ENCODE measurements at regions not wholly inside any gene's neighbourhood (a gene's known extent, or its start where the extent isn't known, plus 50 kb on each side); places are given as distances from the start of the nearest gene placed in this dataset.

GRCh38 chr5:56567278-56567677 is 248.1 kb upstream of the MAP3K1 start:
- H3K27ac ChIP-seq = no peak overlapping the region
- H3K9me3 ChIP-seq = no peaks in the 10 kb centered on the region
- TF ChIP-seq CTCF (IDR thresholded peaks at IDR 0.05) = no peak
- H3K4me1 ChIP-seq (ENCODE audit: control insufficient read depth in 1 of 2, low read depth in 2 of 2) = peaks cover 16 to 31% of the 10 kb centered on the region in 2 donors
- DNase-seq (ENCODE audit: low spot score) (no peak), ATAC-seq (ENCODE audit: insufficient number of reproducible peaks, low FRiP score, low read depth) (no peak)
- no peak overlapping the region for H3K4me3 ChIP-seq
- no peaks in the 10 kb centered on the region for H3K36me3 ChIP-seq
- H3K27me3 ChIP-seq (replicated peaks; ENCODE audit: insufficient read depth) = no peaks in the 10 kb centered on the region

GRCh38 chr5:56566374-56567249 is 248.7 kb upstream of the MAP3K1 start:
- peaks cover 16 to 31% of the 10 kb centered on the region in 2 donors for H3K4me1 ChIP-seq (ENCODE audit: control insufficient read depth in 1 of 2, low read depth in 2 of 2)
- no peaks in the 10 kb centered on the region for H3K36me3 ChIP-seq
- no peak for TF ChIP-seq CTCF (IDR thresholded peaks at IDR 0.05)
- no peak overlapping the region for H3K27ac ChIP-seq
- no peak for DNase-seq (ENCODE audit: low spot score)
- ATAC-seq (ENCODE audit: insufficient number of reproducible peaks, low FRiP score, low read depth) = no peak
- H3K4me3 ChIP-seq = no peak overlapping the region
- no peaks in the 10 kb centered on the region for H3K9me3 ChIP-seq
- no peaks in the 10 kb centered on the region for H3K27me3 ChIP-seq (replicated peaks; ENCODE audit: insufficient read depth)

GRCh38 chr5:56565644-56566043 is 249.7 kb upstream of the MAP3K1 start:
- no peak for ATAC-seq (ENCODE audit: insufficient number of reproducible peaks, low FRiP score, low read depth)
- no peak for TF ChIP-seq CTCF (IDR thresholded peaks at IDR 0.05)
- no peak overlapping the region for H3K4me3 ChIP-seq

GRCh38 chr5:56565283-56565615 is 250.1 kb upstream of the MAP3K1 start:
- H3K27me3 ChIP-seq (replicated peaks; ENCODE audit: insufficient read depth) = no peaks in the 10 kb centered on the region
- DNase-seq (ENCODE audit: low spot score) (no peak), ATAC-seq (ENCODE audit: insufficient number of reproducible peaks, low FRiP score, low read depth) (no peak)
- no peak overlapping the region for H3K27ac ChIP-seq
- no peaks in the 10 kb centered on the region for H3K9me3 ChIP-seq
- H3K36me3 ChIP-seq = no peaks in the 10 kb centered on the region
- H3K4me1 ChIP-seq (ENCODE audit: control insufficient read depth in 1 of 2, low read depth in 2 of 2) = peaks cover 16 to 31% of the 10 kb centered on the region in 2 donors
- no peak for TF ChIP-seq CTCF (IDR thresholded peaks at IDR 0.05)
- no peak overlapping the region for H3K4me3 ChIP-seq

More at GRCh38 chr5:56565644-56566043, 249.7 kb upstream of the MAP3K1 start:
- Histone ChIP-seq H3K36me3 (no peaks in the 10 kb centered on the region), H3K27ac (no peak overlapping the region), H3K27me3 (replicated peaks; ENCODE audit: insufficient read depth) (no peaks in the 10 kb centered on the region), H3K9me3 (no peaks in the 10 kb centered on the region), H3K4me1 (ENCODE audit: control insufficient read depth in 1 of 2, low read depth in 2 of 2) (peaks cover 16 to 31% of the 10 kb centered on the region in 2 donors)
- DNase-seq (ENCODE audit: low spot score) = no peak

GRCh38 chr5:56564541-56565282 is 250.6 kb upstream of the MAP3K1 start:
- no peak for DNase-seq (ENCODE audit: low spot score)
- H3K9me3 ChIP-seq = no peaks in the 10 kb centered on the region
- H3K27me3 ChIP-seq (replicated peaks; ENCODE audit: insufficient read depth) = no peaks in the 10 kb centered on the region
- no peak for TF ChIP-seq CTCF (IDR thresholded peaks at IDR 0.05)
- no peak overlapping the region for H3K4me3 ChIP-seq
- no peaks in the 10 kb centered on the region for H3K36me3 ChIP-seq
- H3K27ac ChIP-seq = no peak overlapping the region
- ATAC-seq (ENCODE audit: insufficient number of reproducible peaks, low FRiP score, low read depth) = no peak
- peaks cover 13 to 25% of the 10 kb centered on the region in 2 donors for H3K4me1 ChIP-seq (ENCODE audit: control insufficient read depth in 1 of 2, low read depth in 2 of 2)

Data from thoracic aorta (tissue), 2 donors.